Forelimb muscle (tissue), 1 donor: ENCODE measurements at regions not wholly inside any gene's neighbourhood (a gene's known extent, or its start where the extent isn't known, plus 50 kb on each side); places are given as distances from the start of the nearest gene placed in this dataset.

ENCODE experiments used
- DNase-seq: peaks from one replicate; pipeline ENCODE4 v3.0.0-alpha.2; 2013; ENCODE audit warnings: low read depth

GRCh38 chr7:16007911-16008310, 321.4 kb upstream of the MEOX2 start:
- DNase-seq = no peak

GRCh38 chr7:16004702-16005101, 318.2 kb upstream of the MEOX2 start:
- no peak for DNase-seq

GRCh38 chr7:16001477-16001876, 315.0 kb upstream of the MEOX2 start:
- DNase-seq = no peak

GRCh38 chr7:15998617-15999016, 312.1 kb upstream of the MEOX2 start:
- no peak for DNase-seq

GRCh38 chr7:15995027-15995426, 308.5 kb upstream of the MEOX2 start:
- DNase-seq = no peak

- DNase-seq = no peak
Observed at GRCh38 chr7:15989194-15989593, 302.7 kb upstream of the MEOX2 start.

GRCh38 chr7:15985587-15986384, 299.3 kb upstream of the MEOX2 start:
- no peak for DNase-seq

- no peak for DNase-seq
Observed at GRCh38 chr7:15977663-15978062, 291.2 kb upstream of the MEOX2 start.

- peak; percentile 13 for DNase-seq
Observed at GRCh38 chr7:15972862-15973275, 286.4 kb upstream of the MEOX2 start.

GRCh38 chr7:15967551-15967950, 281.1 kb upstream of the MEOX2 start:
- DNase-seq = no peak

GRCh38 chr7:15967121-15967520, 280.6 kb upstream of the MEOX2 start:
- DNase-seq = no peak

- DNase-seq = no peak
Observed at GRCh38 chr7:15963206-15963605, 276.7 kb upstream of the MEOX2 start.

GRCh38 chr7:15954671-15955354, 268.3 kb upstream of the MEOX2 start:
- no peak for DNase-seq

GRCh38 chr7:15950299-15950698, 263.8 kb upstream of the MEOX2 start:
- no peak for DNase-seq

- no peak for DNase-seq
Observed at GRCh38 chr7:15947754-15948153, 261.3 kb upstream of the MEOX2 start.

- no peak for DNase-seq
Observed at GRCh38 chr7:15938115-15938514, 251.6 kb upstream of the MEOX2 start.

- DNase-seq = no peak
Observed at GRCh38 chr7:15937571-15937970, 251.1 kb upstream of the MEOX2 start.

GRCh38 chr7:15936991-15937390, 250.5 kb upstream of the MEOX2 start:
- peak; percentile 61 for DNase-seq

GRCh38 chr7:15932318-15932717, 245.8 kb upstream of the MEOX2 start:
- DNase-seq = no peak

GRCh38 chr7:15929411-15929810, 242.9 kb upstream of the MEOX2 start:
- no peak for DNase-seq

- DNase-seq = no peak
Observed at GRCh38 chr7:15925608-15926007, 239.1 kb upstream of the MEOX2 start.

GRCh38 chr7:15924910-15925309, 238.4 kb upstream of the MEOX2 start:
- no peak for DNase-seq

GRCh38 chr7:15922002-15922401, 235.5 kb upstream of the MEOX2 start:
- DNase-seq = no peak
